Endodermal cell (in vitro differentiated cells): ENCODE measurements at regions not wholly inside any gene's neighbourhood (a gene's known extent, or its start where the extent isn't known, plus 50 kb on each side); places are given as distances from the start of the nearest gene placed in this dataset.

Source experiments
- DNase-seq: peaks from one replicate; pipeline ENCODE4 v3.0.0-alpha.2; 2017
- H3K27ac ChIP-seq: 2 replicates; pipeline ENCODE4 v1.5.1; 2013; ENCODE audit warnings: mild to moderate bottlenecking, low read depth, low read length, moderate library complexity
- H3K27me3 ChIP-seq: 2 replicates; pipeline ENCODE4 v1.6.1; 2013; ENCODE audit warnings: mild to moderate bottlenecking, low read length, moderate library complexity; ENCODE audit not compliant: insufficient read depth, control insufficient read depth, poor library complexity, severe bottlenecking
- H3K36me3 ChIP-seq: 2 replicates; pipeline ENCODE4 v1.7.0; 2013; ENCODE audit warnings: mild to moderate bottlenecking, low read length, moderate library complexity; ENCODE audit not compliant: control insufficient read depth, insufficient read depth
- H3K4me1 ChIP-seq: one replicate; pipeline ENCODE4 v1.7.0; 2013; ENCODE audit warnings: low read length; ENCODE audit not compliant: control insufficient read depth, insufficient read depth
- H3K4me3 ChIP-seq: 2 replicates; pipeline ENCODE4 v1.5.1; 2013; ENCODE audit warnings: mild to moderate bottlenecking, low read length, moderate library complexity
- H3K9ac ChIP-seq: 2 replicates; pipeline ENCODE4 v1.6.1; 2013; ENCODE audit warnings: mild to moderate bottlenecking, low read length, moderate library complexity; ENCODE audit not compliant: poor library complexity, severe bottlenecking; ENCODE audit errors: extremely low read depth
- H3K9me3 ChIP-seq: 2 replicates; pipeline ENCODE4 v1.6.1; 2013; ENCODE audit warnings: mild to moderate bottlenecking, low read length, moderate library complexity; ENCODE audit not compliant: control insufficient read depth
- H3K27ac Mint-ChIP-seq: 2 replicates; pipeline ENCODE4 v1.8.0; 2020; ENCODE audit warnings: mixed read lengths
- H3K27me3 Mint-ChIP-seq: 2 replicates; pipeline ENCODE4 v1.8.0; 2021; ENCODE audit warnings: mild to moderate bottlenecking, mixed read lengths; ENCODE audit not compliant: insufficient read depth
- H3K36me3 Mint-ChIP-seq: 2 replicates; pipeline ENCODE4 v1.8.0; 2020; ENCODE audit warnings: low read depth, mixed read lengths
- H3K4me1 Mint-ChIP-seq: 2 replicates; pipeline ENCODE4 v1.8.0; 2020; ENCODE audit warnings: mixed read lengths
- H3K4me3 Mint-ChIP-seq: 2 replicates; pipeline ENCODE4 v1.8.0; 2020; ENCODE audit warnings: mild to moderate bottlenecking, moderate library complexity, mixed read lengths
- H3K9me3 Mint-ChIP-seq: 2 replicates; pipeline ENCODE4 v1.8.0; 2020; ENCODE audit warnings: mild to moderate bottlenecking, mixed read lengths
- WGBS, 2 experiments: methylation state at CpG; one replicate each; pipeline versions ENCODE4 v1.1.5 to v1.1.7; 2013; ENCODE audit warnings: missing lambda C conversion rate in 2 of 2, mixed read lengths in 1 of 2; ENCODE audit not compliant: insufficient coverage in 1 of 2, insufficient read length in 1 of 2; 5-methylcytosine and 5-hydroxymethylcytosine counted together
- TF ChIP-seq, protein P1 (sequence below): fragments of 200-600 bp; sonication (generic); conservative IDR thresholded peaks from 2 replicates; pipeline ENCODE4 v1.5.0; 2021; ENCODE audit warnings: antibody characterized with exemption, mild to moderate bottlenecking

GRCh38 chr15:101544613-101544945 lies 55.1 kb upstream of the PCSK6 start:
- Histone ChIP-seq H3K9ac (no peak overlapping the region), H3K27ac (no peak overlapping the region), H3K36me3 (no peaks in the 10 kb centered on the region), H3K9me3 (no peaks in the 10 kb centered on the region), H3K4me3 (no peak overlapping the region), H3K4me1 (no peaks in the 10 kb centered on the region), H3K27me3 (no peaks in the 10 kb centered on the region)
- no peaks in the 10 kb centered on the region for H3K9me3 Mint-ChIP-seq
- H3K27ac Mint-ChIP-seq, result no peak overlapping the region
- TF ChIP-seq, protein P1, sequence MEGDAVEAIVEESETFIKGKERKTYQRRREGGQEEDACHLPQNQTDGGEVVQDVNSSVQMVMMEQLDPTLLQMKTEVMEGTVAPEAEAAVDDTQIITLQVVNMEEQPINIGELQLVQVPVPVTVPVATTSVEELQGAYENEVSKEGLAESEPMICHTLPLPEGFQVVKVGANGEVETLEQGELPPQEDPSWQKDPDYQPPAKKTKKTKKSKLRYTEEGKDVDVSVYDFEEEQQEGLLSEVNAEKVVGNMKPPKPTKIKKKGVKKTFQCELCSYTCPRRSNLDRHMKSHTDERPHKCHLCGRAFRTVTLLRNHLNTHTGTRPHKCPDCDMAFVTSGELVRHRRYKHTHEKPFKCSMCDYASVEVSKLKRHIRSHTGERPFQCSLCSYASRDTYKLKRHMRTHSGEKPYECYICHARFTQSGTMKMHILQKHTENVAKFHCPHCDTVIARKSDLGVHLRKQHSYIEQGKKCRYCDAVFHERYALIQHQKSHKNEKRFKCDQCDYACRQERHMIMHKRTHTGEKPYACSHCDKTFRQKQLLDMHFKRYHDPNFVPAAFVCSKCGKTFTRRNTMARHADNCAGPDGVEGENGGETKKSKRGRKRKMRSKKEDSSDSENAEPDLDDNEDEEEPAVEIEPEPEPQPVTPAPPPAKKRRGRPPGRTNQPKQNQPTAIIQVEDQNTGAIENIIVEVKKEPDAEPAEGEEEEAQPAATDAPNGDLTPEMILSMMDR, result no peak
- H3K4me1 Mint-ChIP-seq, result no peaks in the 10 kb centered on the region
- 83% methylated on average over 2 of the region's 2 CpGs; no CpG with 5 or more reads in 1 of the 2 experiments for WGBS, 2 experiments
- H3K27me3 Mint-ChIP-seq, result peaks cover 13% of the 10 kb centered on the region
- H3K4me3 Mint-ChIP-seq, result no peak overlapping the region
- DNase-seq, result no peak
- no peaks in the 10 kb centered on the region for H3K36me3 Mint-ChIP-seq

DNA sequence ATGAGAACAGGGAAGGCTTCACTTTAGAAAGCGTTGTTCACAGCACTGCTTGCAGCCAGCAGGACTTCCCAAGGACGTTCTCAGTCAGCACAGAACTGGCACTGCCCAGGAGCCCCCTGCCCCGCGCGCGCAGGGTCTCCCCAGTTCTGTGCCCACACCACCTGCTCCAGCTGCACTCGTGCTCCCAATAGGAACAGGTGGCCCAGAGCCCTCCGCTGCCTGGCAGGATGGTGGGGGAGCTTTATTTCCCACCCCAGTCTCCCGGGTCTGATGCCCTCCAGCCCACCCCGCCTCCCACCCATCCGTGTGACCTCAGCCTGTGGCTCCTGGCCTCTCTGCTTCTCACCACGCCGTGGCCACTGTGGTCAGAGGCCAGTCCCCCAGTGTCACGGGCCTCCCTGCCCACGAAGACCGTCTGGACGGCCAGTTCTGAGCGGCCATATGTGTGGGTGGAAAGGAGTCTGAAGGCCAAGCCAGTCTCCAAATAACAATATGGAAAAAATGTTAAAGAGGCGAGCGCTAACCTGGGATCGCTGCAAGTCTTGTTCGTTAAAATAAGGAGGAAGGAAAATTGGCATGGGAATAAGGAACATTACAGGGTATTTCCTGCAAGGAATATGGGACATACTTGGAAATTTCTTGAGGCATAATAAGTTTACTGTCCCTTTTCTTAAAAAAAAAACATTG lies 54.6 kb upstream of the PCSK6 start:
- no peaks in the 10 kb centered on the region for H3K4me1 ChIP-seq
- H3K27me3 ChIP-seq, result no peaks in the 10 kb centered on the region
- H3K9me3 ChIP-seq, result no peaks in the 10 kb centered on the region
- no peaks in the 10 kb centered on the region for H3K4me1 Mint-ChIP-seq
- no peak overlapping the region for H3K9ac ChIP-seq
- H3K27ac Mint-ChIP-seq, result no peak overlapping the region
- peaks cover 13% of the 10 kb centered on the region for H3K27me3 Mint-ChIP-seq
- DNase-seq, result no peak
- no peaks in the 10 kb centered on the region for H3K36me3 Mint-ChIP-seq
- no peak overlapping the region for H3K4me3 Mint-ChIP-seq
- 92% methylated on average over 13 to 22 of the region's 22 CpGs for WGBS, 2 experiments
- no peaks in the 10 kb centered on the region for H3K9me3 Mint-ChIP-seq
- no peak overlapping the region for H3K27ac ChIP-seq
- no peak overlapping the region for H3K4me3 ChIP-seq
- H3K36me3 ChIP-seq, result no peaks in the 10 kb centered on the region
- TF ChIP-seq, protein P1, result no peak

- WGBS, 2 experiments, result 92 to 93% methylated on average over 10 to 12 of the region's 12 CpGs
- Histone ChIP-seq H3K27me3 (no peaks in the 10 kb centered on the region), H3K27ac (no peak overlapping the region), H3K36me3 (no peaks in the 10 kb centered on the region), H3K9ac (no peak overlapping the region), H3K4me3 (no peak overlapping the region), H3K4me1 (no peaks in the 10 kb centered on the region), H3K9me3 (no peaks in the 10 kb centered on the region)
- DNase-seq, result peak; percentile 43
- H3K36me3 Mint-ChIP-seq, result no peaks in the 10 kb centered on the region
- H3K27me3 Mint-ChIP-seq, result peaks cover 13% of the 10 kb centered on the region
- no peak overlapping the region for H3K4me3 Mint-ChIP-seq
- H3K27ac Mint-ChIP-seq, result no peak overlapping the region
- no peaks in the 10 kb centered on the region for H3K4me1 Mint-ChIP-seq
- no peaks in the 10 kb centered on the region for H3K9me3 Mint-ChIP-seq
- TF ChIP-seq, protein P1, result no peak
Measured at GRCh38 chr15:101543431-101543830, 53.9 kb upstream of the PCSK6 start.
